HEK293 (cell line): ENCODE measurements at regions not wholly inside any gene's neighbourhood (a gene's known extent, or its start where the extent isn't known, plus 50 kb on each side); places are given as distances from the start of the nearest gene placed in this dataset.

ENCODE experiments used
- BCL11B ChIP-seq: fragments of 450-650 bp; formaldehyde crosslinking; IDR thresholded peaks from 2 replicates; pipeline ENCODE4 v1.5.1; 2016; ENCODE audit warnings: low read depth, missing biosample characterization, missing genetic modification characterization
- ZNF121 ChIP-seq: fragments of 450-650 bp; formaldehyde crosslinking; IDR thresholded peaks from 2 replicates; pipeline ENCODE4 v1.5.1; 2016; ENCODE audit warnings: missing biosample characterization, missing genetic modification characterization
- ZNF707 ChIP-seq: fragments of 450-650 bp; formaldehyde crosslinking; IDR thresholded peaks from 2 replicates; pipeline ENCODE4 v1.5.1; 2016; ENCODE audit warnings: missing biosample characterization, missing genetic modification characterization
- ZNF747 ChIP-seq: fragments of 450-650 bp; formaldehyde crosslinking; IDR thresholded peaks from 2 replicates; pipeline ENCODE4 v1.5.1; 2016; ENCODE audit warnings: missing biosample characterization, missing genetic modification characterization
- TF ChIP-seq, protein P1 (sequence below): sonication (generic); formaldehyde crosslinking; IDR thresholded peaks from 2 replicates; pipeline ENCODE4 v1.8.1; 2022; ENCODE audit warnings: mild to moderate bottlenecking, moderate library complexity, missing genetic modification reagents
- TF ChIP-seq, protein P2 (sequence below): fragments of 450-650 bp; formaldehyde crosslinking; IDR thresholded peaks from 2 replicates; pipeline ENCODE4 v1.5.1; 2016; ENCODE audit warnings: missing biosample characterization, missing genetic modification characterization

DNA sequence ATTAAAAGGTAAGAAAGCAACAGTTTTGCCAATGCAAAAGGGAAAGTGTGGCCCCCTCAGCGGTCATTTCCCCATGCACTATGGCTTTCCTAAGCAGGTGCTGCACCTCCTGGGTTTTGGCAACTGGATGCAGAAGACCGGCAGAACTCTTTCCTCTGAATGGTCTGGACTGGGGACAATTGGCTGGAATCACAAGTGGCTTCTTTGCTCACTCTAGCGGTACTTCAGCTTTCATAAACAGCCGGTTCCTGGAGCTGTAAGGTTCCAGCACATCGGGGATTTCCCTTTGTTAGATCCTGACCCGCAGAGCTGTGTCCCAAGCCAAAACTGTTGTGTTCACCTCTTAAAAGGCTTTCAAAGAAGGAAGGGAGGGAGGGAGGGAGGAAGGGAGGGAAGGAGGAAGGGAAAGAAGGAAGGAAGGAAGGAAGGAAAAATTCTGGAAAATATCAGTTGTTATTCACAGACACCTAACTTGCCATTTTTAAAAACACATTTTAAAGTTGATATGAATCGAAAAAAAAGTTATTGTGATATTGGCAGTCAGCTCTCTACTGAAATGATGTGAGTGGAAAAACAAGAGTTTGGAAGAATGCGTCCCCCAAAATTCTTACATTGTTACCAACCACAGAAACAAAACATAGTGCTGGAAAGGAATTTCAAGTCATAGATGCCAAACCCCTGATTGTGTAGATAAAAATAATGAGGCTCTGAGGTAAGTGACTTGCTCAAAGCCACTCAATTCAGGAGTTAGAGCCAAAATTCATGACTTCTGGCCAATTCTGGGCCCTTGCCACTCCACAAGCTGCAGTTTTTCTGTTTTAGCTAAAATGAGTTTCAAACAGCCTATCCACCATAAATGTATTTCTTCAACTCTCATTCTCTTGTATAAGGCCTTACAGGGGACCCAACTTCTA is 220.6 kb upstream of the HMGA2 start:
- TF ChIP-seq ZNF747 (tag by site-specific recombination) (no peak), ZNF121 (tag by site-specific recombination) (no peak), ZNF707 (tag by site-specific recombination) (no peak), BCL11B (no peak)
- TF ChIP-seq, protein P1, sequence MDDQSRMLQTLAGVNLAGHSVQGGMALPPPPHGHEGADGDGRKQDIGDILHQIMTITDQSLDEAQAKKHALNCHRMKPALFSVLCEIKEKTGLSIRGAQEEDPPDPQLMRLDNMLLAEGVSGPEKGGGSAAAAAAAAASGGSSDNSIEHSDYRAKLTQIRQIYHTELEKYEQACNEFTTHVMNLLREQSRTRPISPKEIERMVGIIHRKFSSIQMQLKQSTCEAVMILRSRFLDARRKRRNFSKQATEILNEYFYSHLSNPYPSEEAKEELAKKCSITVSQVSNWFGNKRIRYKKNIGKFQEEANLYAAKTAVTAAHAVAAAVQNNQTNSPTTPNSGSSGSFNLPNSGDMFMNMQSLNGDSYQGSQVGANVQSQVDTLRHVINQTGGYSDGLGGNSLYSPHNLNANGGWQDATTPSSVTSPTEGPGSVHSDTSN (CRISPR knock-in tag): no peak
- TF ChIP-seq, protein P2, sequence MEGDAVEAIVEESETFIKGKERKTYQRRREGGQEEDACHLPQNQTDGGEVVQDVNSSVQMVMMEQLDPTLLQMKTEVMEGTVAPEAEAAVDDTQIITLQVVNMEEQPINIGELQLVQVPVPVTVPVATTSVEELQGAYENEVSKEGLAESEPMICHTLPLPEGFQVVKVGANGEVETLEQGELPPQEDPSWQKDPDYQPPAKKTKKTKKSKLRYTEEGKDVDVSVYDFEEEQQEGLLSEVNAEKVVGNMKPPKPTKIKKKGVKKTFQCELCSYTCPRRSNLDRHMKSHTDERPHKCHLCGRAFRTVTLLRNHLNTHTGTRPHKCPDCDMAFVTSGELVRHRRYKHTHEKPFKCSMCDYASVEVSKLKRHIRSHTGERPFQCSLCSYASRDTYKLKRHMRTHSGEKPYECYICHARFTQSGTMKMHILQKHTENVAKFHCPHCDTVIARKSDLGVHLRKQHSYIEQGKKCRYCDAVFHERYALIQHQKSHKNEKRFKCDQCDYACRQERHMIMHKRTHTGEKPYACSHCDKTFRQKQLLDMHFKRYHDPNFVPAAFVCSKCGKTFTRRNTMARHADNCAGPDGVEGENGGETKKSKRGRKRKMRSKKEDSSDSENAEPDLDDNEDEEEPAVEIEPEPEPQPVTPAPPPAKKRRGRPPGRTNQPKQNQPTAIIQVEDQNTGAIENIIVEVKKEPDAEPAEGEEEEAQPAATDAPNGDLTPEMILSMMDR: peak; percentile 30; the same call in 1 of the 2 replicates
